Panc1 (cell line): ENCODE measurements at regions not wholly inside any gene's neighbourhood (a gene's known extent, or its start where the extent isn't known, plus 50 kb on each side); places are given as distances from the start of the nearest gene placed in this dataset.

Experiments used
- CTCF ChIP-seq: fragments of 450-650 bp; IDR thresholded peaks from 2 replicates; pipeline ENCODE4 v1.5.1; 2017; ENCODE audit warnings: mild to moderate bottlenecking
- POLR2AphosphoS5 ChIP-seq: IDR thresholded peaks from 2 replicates; pipeline ENCODE4 v1.6.1; 2012; ENCODE audit warnings: mild to moderate bottlenecking, low read depth, low read length, moderate library complexity
- SIN3A ChIP-seq: IDR thresholded peaks from 2 replicates; pipeline ENCODE4 v1.6.1; 2012; ENCODE audit warnings: low read depth, mild to moderate bottlenecking, low read length, moderate library complexity, borderline replicate concordance; ENCODE audit not compliant: insufficient read depth
- TF ChIP-seq, protein P1 (sequence below), 2 experiments: IDR thresholded peaks; 2 replicates each; pipeline ENCODE4 v1.6.1; 2011 to 2012; ENCODE audit warnings: low read depth in 2 of 2, control low read depth in 1 of 2, low read length in 1 of 2, mild to moderate bottlenecking in 1 of 2, moderate library complexity in 1 of 2; ENCODE audit not compliant: insufficient read depth in 1 of 2

- no peak for TF ChIP-seq CTCF
- no peak for TF ChIP-seq POLR2AphosphoS5
- TF ChIP-seq SIN3A: no peak
- TF ChIP-seq, protein P1, sequence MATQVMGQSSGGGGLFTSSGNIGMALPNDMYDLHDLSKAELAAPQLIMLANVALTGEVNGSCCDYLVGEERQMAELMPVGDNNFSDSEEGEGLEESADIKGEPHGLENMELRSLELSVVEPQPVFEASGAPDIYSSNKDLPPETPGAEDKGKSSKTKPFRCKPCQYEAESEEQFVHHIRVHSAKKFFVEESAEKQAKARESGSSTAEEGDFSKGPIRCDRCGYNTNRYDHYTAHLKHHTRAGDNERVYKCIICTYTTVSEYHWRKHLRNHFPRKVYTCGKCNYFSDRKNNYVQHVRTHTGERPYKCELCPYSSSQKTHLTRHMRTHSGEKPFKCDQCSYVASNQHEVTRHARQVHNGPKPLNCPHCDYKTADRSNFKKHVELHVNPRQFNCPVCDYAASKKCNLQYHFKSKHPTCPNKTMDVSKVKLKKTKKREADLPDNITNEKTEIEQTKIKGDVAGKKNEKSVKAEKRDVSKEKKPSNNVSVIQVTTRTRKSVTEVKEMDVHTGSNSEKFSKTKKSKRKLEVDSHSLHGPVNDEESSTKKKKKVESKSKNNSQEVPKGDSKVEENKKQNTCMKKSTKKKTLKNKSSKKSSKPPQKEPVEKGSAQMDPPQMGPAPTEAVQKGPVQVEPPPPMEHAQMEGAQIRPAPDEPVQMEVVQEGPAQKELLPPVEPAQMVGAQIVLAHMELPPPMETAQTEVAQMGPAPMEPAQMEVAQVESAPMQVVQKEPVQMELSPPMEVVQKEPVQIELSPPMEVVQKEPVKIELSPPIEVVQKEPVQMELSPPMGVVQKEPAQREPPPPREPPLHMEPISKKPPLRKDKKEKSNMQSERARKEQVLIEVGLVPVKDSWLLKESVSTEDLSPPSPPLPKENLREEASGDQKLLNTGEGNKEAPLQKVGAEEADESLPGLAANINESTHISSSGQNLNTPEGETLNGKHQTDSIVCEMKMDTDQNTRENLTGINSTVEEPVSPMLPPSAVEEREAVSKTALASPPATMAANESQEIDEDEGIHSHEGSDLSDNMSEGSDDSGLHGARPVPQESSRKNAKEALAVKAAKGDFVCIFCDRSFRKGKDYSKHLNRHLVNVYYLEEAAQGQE (IDR thresholded peaks at IDR 0.05; ENCODE audit: insufficient read depth in 1 of 2, low read depth in 2 of 2, low read length in 1 of 2): no peak
Measured at GRCh38 chr3:5344707-5345106, 157.2 kb downstream of the EDEM1 start.
